Neuron (in vitro differentiated cells): ENCODE measurements at regions not wholly inside any gene's neighbourhood (a gene's known extent, or its start where the extent isn't known, plus 50 kb on each side); places are given as distances from the start of the nearest gene placed in this dataset.
"Not testable (repeated sequence)": the region's sequence is repeated elsewhere in the genome, so short reads cannot be mapped to it uniquely, and the experiment has no call there.

Source experiments
- H2AFZ ChIP-seq: one replicate; pipeline ENCODE4 v1.6.1; 2013; ENCODE audit warnings: low read depth, mild to moderate bottlenecking, inconsistent platforms, low read length, moderate library complexity
- H3K27me3 ChIP-seq: one replicate; pipeline ENCODE4 v1.6.1; 2013; ENCODE audit warnings: low read length; ENCODE audit not compliant: insufficient read depth
- H3K36me3 ChIP-seq: one replicate; pipeline ENCODE4 v1.6.1; 2013; ENCODE audit warnings: low read length; ENCODE audit not compliant: insufficient read depth
- H3K4me1 ChIP-seq: one replicate; pipeline ENCODE4 v1.6.1; 2013; ENCODE audit warnings: low read length; ENCODE audit not compliant: insufficient read depth
- H3K4me3 ChIP-seq: 2 replicates; pipeline ENCODE4 v1.5.1; 2013; ENCODE audit warnings: mild to moderate bottlenecking, low read length, moderate library complexity
- H3K9me3 ChIP-seq: one replicate; pipeline ENCODE4 v1.6.1; 2013; ENCODE audit warnings: low read length

DNA sequence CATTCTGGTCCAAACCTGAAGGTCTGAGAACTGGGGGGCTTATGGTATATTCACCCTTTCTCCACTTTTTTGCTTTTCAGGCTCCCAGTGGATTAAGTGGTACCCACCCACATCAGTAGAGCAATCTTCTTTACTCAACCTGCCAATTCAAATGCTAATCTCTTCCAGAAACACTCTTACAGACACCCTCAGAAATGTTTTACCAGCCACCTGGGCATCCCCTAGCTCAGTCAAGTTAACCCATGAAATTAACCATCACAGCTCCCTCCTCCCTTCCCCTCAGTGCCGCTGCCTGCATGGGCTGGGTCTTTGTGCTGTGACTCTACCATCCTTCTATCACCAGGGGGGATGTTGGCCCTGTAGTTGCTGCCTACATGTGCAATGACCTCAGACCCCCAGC is 398.7 kb downstream of the BUD13 start:
- Histone ChIP-seq H3K36me3 (no peaks in the 10 kb centered on the region), H2AFZ (no peak overlapping the region), H3K9me3 (no peaks in the 10 kb centered on the region), H3K4me3 (no peak overlapping the region), H3K27me3 (no peaks in the 10 kb centered on the region), H3K4me1 (peaks cover 3% of the 10 kb centered on the region)

DNA sequence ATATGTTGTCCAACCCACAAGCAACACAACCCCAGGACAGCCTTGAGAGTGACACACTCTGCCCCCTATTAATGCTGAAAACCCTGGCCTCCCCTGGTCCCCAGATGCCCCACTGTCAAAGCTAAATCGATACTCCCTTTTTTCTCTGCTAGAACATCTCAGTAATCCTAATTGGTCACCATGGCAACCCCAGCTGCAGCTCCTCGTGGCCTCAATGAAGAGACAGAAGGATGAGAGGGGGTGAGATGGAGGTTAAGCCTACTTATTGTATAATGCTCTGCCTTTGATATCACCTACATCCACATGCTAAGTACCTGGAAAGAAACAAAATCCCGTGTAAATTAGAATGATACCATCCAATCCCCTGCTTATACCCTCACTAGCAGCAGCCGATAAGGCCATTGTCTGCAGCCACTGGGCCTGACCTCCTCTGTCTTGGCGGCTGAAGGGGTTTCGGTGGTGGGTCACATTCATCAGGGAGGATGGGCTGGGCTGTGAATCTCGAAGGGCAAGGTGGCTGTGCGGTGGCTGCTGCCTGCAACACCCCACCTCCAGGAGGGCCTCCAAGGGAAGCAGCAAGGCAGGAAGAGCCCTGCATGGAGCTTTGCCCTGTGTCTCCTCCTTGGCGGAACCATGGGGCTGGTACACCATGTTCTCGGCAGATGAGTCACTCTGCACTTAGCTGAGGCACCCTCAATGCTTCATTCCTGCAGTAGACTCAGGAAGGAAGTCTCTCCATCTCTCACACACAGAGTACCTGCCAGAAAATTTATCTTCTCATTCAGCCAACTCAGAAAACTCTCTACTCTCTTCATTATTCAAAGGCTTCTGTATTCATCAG is 399.5 kb downstream of the BUD13 start:
- Histone ChIP-seq H3K4me3 (no peak overlapping the region), H2AFZ (no peak overlapping the region), H3K9me3 (no peaks in the 10 kb centered on the region), H3K36me3 (no peaks in the 10 kb centered on the region), H3K4me1 (peaks cover 3% of the 10 kb centered on the region), H3K27me3 (no peaks in the 10 kb centered on the region)

DNA sequence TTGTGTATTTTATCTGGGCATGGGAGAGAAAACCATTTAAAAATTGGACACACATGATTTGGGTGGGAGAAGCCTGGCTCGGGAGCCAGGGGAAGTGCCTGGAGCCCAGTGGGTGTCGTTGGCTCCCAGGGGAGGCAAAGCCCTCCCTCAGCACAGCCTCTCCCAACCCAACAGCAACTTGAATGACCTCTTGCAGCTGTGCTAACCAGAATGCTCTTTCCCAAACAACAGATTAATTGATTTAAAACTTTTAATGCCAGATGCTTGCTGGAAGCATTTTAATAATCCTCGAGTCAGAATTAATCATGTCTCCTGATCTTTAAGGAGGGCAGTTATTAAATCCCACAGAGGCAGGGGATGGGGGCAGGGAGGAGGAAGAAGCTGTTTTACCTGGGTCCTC is 401.6 kb downstream of the BUD13 start:
- H3K27me3 ChIP-seq, result no peaks in the 10 kb centered on the region
- H3K4me3 ChIP-seq, result no peak overlapping the region
- no peaks in the 10 kb centered on the region for H3K9me3 ChIP-seq
- H2AFZ ChIP-seq, result no peak overlapping the region
- H3K36me3 ChIP-seq, result no peaks in the 10 kb centered on the region
- peaks cover 3% of the 10 kb centered on the region for H3K4me1 ChIP-seq

DNA sequence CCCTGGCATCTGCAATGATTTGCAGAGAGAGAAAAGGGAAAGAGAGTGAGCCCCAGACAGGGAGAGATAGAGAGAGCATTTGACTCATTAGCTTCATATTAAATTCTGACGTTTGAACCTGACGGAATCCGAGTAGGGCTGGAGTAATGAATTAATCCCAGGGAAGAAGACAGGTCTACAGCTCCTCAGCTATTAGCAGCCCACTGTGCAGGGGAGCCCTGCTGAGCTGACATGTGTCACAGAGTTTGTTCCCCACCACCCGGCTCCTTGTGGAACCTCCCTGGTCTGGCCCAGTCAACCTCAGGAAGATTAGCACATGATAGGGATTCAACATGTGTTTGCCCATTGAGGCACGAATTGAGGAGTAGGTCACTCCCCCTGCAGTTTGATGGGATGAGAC is 404.0 kb downstream of the BUD13 start:
- H2AFZ ChIP-seq, result no peak overlapping the region
- peaks cover 3% of the 10 kb centered on the region for H3K4me1 ChIP-seq
- H3K4me3 ChIP-seq, result no peak overlapping the region

DNA sequence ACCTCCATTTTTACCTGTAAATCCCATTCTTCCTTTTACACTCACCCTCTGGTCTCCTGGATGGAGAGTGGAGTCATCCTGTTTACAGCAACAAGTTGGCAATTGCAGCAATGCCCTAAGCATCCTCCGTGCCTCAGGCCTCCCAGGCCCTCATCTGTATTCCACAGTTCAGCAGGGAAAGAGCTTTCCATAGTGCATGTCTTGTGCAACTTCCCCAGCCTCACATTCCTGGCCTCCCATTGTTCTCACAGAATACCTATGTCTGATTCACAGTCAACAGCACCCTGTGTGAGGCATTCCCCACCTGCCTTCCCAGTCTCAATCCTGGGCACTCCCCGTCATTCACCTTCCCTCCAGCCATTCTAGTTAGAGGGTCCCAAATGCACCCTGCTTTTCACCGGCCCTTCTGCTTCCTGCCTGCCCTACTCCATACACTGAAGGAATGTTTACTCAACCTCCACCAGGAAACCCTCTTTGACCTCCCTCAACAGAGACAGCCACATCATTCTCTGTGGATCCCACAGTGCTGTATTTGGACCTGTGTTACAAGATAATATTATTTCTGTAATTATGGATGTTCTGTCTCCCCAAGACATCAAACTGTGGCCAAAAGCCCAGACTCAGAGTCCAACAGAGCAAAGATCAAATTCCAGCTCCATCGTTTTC is 405.7 kb downstream of the BUD13 start:
- Histone ChIP-seq H2AFZ (no peak overlapping the region), H3K36me3 (no peaks in the 10 kb centered on the region), H3K27me3 (no peaks in the 10 kb centered on the region), H3K4me1 (no peaks in the 10 kb centered on the region), H3K9me3 (no peaks in the 10 kb centered on the region), H3K4me3 (no peak overlapping the region)

More for the DNA sequence above, 404.0 kb downstream of the BUD13 start:
- Histone ChIP-seq H3K9me3 (no peaks in the 10 kb centered on the region), H3K27me3 (no peaks in the 10 kb centered on the region), H3K36me3 (no peaks in the 10 kb centered on the region)

DNA sequence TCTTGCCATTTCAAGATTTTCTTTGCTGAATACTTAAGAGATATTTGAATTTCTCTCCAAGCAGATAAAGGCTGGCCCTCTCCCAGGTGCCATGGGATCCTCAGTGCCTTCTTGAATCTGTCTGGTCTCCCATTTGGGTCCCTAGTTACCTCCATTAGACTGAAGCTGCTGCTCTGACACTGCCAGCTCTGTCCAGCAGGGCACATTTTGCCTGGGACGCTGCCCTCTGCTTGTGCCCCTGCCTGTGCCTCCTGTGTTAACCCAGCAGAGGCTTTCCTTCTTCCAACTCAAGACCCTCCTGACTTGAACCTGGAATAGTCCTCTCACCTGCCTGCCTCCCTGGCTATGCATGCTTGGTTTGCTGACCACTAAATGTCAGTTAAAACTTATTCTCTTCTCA is 406.3 kb downstream of the BUD13 start:
- H2AFZ ChIP-seq, result no peak overlapping the region
- H3K27me3 ChIP-seq, result no peaks in the 10 kb centered on the region
- H3K4me1 ChIP-seq, result no peaks in the 10 kb centered on the region
- no peaks in the 10 kb centered on the region for H3K9me3 ChIP-seq
- no peak overlapping the region for H3K4me3 ChIP-seq
- no peaks in the 10 kb centered on the region for H3K36me3 ChIP-seq

DNA sequence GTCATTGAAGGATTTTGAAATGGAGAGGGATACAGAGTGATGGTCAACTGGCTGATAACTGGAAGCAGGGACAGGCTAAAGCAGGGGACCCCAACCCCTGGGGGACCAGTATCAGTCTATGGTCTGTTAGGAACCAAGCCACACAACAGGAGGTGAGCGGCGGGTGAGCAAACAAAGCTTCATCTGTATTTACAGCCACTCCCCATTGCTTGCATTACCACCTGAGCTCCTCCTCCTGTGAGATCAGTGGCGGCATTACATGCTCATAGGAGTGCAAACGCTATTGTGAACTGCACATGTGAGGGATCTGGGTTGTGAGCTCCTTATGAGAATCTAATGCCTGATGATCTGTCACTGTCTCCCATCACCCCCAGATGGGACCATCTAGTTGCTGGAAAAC is 407.9 kb downstream of the BUD13 start:
- not testable (repeated sequence) for H3K4me3 ChIP-seq, H3K9me3 ChIP-seq, H3K36me3 ChIP-seq, H2AFZ ChIP-seq, H3K27me3 ChIP-seq, H3K4me1 ChIP-seq

DNA sequence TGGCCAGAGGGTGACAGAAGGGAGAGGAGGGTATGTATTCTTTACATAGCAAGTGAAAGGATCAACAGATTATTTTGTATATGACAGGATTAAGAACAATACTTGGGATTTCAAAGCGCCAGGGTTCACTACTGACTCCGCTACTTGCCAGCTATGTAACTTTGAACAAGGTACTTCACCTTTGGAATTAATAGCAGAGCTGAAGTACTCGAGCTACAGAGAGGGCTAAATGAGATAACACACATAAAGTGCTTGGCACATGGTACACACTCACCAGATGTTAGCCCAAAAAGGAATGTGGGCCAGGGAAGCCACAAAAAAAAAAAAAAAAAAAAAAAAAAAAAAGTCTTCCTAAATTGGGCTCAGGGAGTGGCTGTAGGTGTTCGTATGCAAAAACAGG is 408.4 kb downstream of the BUD13 start:
- no peak overlapping the region for H2AFZ ChIP-seq
- no peak overlapping the region for H3K4me3 ChIP-seq
- H3K27me3 ChIP-seq, result no peaks in the 10 kb centered on the region
- no peaks in the 10 kb centered on the region for H3K4me1 ChIP-seq
- no peaks in the 10 kb centered on the region for H3K36me3 ChIP-seq
- no peaks in the 10 kb centered on the region for H3K9me3 ChIP-seq

DNA sequence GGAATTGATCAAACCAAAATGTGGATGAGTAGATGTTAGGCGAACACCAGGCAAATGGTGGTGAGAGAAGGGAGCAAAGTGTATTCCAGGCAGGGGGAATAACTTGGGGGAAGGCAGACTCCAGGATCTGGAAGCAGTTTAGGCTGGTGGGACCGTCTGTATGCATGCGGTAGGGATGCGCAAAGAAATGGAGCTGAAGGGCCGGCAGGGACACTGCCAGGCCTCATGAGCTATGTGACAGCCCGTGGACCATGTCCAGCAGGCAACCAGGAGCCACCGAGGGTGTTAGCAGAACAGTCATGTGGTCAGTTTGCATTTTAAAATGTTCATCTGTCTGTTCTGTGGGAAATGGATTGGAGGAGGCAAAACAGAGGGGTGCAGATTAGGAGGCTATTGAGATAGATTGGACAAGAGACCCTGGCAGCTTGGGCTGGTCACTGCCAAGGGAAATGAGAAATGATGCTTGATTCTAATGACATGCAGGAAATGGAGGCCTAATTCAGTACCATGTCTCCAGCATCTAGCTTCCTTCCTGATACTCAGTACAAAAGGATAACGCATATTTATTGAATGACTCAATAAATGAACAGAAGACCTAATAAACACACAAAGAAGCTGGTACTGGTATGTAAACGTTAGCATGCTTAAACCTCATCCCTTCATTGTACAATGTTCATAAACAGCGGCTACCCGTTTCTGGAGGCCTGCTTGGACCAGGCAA is 412.4 kb downstream of the BUD13 start:
- Histone ChIP-seq H3K4me1 (no peaks in the 10 kb centered on the region), H3K36me3 (no peaks in the 10 kb centered on the region), H3K4me3 (no peak overlapping the region), H3K27me3 (peaks cover 3% of the 10 kb centered on the region), H2AFZ (no peak overlapping the region), H3K9me3 (no peaks in the 10 kb centered on the region)

DNA sequence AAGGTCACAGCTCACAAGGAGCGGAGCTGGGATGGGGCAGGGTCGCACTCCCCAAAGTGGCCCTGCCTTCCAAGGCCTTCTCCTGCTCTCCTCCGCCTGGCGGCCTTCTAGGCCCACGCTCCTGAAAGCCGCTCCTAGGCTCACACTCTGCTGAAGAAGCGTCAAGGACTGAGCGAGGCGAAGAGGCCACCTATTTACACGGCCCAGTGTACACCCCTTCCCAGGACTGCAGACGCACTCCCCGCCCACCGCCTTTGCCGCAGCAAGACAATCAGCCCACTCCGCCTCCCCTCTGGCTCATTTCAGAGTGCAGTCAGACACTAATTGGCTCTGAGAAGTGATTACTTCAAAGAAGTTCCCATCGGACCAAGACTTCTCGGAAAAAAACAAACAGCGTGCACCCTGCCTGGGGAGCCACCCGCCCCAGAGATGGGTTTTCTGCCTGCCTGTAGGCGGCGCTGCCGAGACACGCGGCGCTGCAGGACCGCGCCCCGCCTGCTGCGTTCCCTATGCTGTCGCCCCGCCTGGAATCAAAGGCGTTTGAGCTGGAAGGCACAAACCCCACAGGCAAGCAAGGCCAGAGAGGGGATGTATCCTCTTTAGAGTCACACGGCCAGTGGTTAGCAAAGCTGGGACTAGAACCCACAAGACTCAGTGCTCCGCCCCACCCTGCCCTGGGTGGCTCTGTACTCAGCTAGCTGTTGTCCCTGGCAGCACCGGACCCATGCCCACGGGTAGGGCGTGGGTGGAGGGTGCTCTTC is 414.8 kb downstream of the BUD13 start:
- H3K27me3 ChIP-seq, result peaks cover 3% of the 10 kb centered on the region
- H3K36me3 ChIP-seq, result no peaks in the 10 kb centered on the region
- no peaks in the 10 kb centered on the region for H3K9me3 ChIP-seq
- H2AFZ ChIP-seq, result no peak overlapping the region
- H3K4me3 ChIP-seq, result no peak overlapping the region
- no peaks in the 10 kb centered on the region for H3K4me1 ChIP-seq

DNA sequence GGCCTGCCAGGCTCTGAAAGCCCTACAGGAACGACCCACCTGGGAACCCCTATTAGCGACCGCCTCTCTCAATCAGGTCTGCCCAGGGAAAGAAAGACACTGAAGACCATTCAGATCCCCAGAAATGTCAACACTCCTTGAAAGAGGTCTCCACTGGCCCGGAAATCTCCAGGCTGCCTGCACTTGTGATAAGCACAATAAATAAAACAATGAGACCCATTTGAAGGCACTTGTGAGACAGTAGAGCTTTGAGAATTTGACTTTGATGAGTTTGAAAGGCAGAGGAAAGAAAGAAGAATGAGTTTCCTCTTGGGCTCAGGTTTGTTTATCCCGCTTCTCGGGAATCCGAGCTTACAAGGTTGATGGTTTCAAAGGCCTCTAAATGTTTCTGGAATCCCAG is 416.3 kb downstream of the BUD13 start:
- no peak overlapping the region for H2AFZ ChIP-seq
- no peak overlapping the region for H3K4me3 ChIP-seq
- no peaks in the 10 kb centered on the region for H3K4me1 ChIP-seq
- H3K27me3 ChIP-seq, result peaks cover 3% of the 10 kb centered on the region
- no peaks in the 10 kb centered on the region for H3K36me3 ChIP-seq
- H3K9me3 ChIP-seq, result no peaks in the 10 kb centered on the region

DNA sequence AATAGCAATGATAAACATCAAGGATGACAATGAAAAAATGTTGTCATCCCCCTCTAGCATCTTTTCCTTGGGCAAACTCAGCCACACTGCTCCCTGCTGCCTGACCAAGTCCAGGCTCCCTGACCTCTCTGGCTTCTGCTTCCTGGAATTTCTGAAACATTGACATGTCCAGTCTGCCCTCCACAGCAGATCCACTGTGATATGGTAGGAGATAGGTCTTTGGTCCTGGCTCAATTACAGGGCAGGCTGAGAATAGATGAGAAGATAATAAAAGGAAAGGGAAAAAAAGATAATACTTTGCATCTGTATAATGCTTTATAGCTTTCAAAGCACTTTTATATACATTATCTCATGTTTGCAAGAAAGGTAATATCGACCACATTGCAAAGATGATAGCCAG is 417.7 kb downstream of the BUD13 start:
- H2AFZ ChIP-seq, result no peak overlapping the region
- no peak overlapping the region for H3K4me3 ChIP-seq
- no peaks in the 10 kb centered on the region for H3K9me3 ChIP-seq
- no peaks in the 10 kb centered on the region for H3K36me3 ChIP-seq
- no peaks in the 10 kb centered on the region for H3K4me1 ChIP-seq
- peaks cover 3% of the 10 kb centered on the region for H3K27me3 ChIP-seq

DNA sequence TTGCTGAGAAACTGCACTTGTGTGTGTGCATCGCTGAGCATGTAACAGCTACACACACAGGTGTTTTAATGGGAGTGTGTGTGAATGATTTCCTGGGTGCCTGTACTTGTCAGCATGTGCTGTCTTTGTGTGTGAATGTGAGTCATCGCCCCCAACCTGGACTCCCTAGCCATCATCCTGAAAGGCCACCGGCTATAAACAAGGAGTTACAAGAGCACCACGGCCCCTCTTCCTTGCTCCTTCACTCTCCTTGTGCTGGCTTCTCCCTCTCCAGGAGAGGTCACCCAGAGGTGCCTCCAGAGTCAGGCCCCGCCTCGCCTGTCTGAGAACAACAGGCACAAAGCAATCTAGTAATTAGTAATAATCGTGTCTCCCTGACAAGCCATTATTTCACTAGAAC is 419.2 kb downstream of the BUD13 start:
- Histone ChIP-seq H3K9me3 (no peaks in the 10 kb centered on the region), H3K27me3 (peaks cover 3% of the 10 kb centered on the region), H3K4me1 (peaks cover 2% of the 10 kb centered on the region), H3K36me3 (no peaks in the 10 kb centered on the region), H3K4me3 (no peak overlapping the region), H2AFZ (no peak overlapping the region)
